ENCODE measurements at regions not wholly inside any gene's neighbourhood (a gene's known extent, or its start where the extent isn't known, plus 50 kb on each side); places are given as distances from the start of the nearest gene placed in this dataset.
A peak's percentile ranks its signal among the peaks of the same experiment; 100 is the strongest.

GRCh38 chrX:115902995-115903394, 267.5 kb upstream of the AGTR2 start:
- H2AK5ac ChIP-seq (ENCODE audit: low read depth, low read length), result no peak overlapping the region
- H3K4me1 ChIP-seq (ENCODE audit: control insufficient read depth, insufficient read depth, low read length), result no peaks in the 10 kb centered on the region
- H3K27ac ChIP-seq (ENCODE audit: insufficient read depth, low read length), result no peak overlapping the region
- POLR2A ChIA-PET (ENCODE audit: unreplicated experiment), result no interaction called here
- TF ChIP-seq CHD1 (IDR thresholded peaks at IDR 0.05; ENCODE audit: low read depth, low read length) (no peak), MXI1 (IDR thresholded peaks at IDR 0.05; ENCODE audit: borderline replicate concordance, low read depth, low read length) (no peak), BHLHE40 (IDR thresholded peaks at IDR 0.05; ENCODE audit: low read depth, low read length) (no peak), ELK1 (IDR thresholded peaks at IDR 0.05; ENCODE audit: borderline replicate concordance, low read depth, low read length) (no peak), CTCF (conservative IDR thresholded peaks at IDR 0.05; ENCODE audit: low read depth, low read length) (no peak), NFE2L2 (IDR thresholded peaks at IDR 0.05; ENCODE audit: low read depth, low read length) (no peak), SMC3 (IDR thresholded peaks at IDR 0.05; ENCODE audit: low read depth, low read length) (no peak), RCOR1 (IDR thresholded peaks at IDR 0.05; ENCODE audit: insufficient replicate concordance, low read length) (no peak), CEBPB (IDR thresholded peaks at IDR 0.05; ENCODE audit: low read depth, low read length) (no peak), RFX5 (IDR thresholded peaks at IDR 0.05; ENCODE audit: low read depth, low read length) (no peak), MAZ (IDR thresholded peaks at IDR 0.05; ENCODE audit: borderline replicate concordance, low read depth, low read length) (no peak)
- H3K4me3 ChIP-seq (ENCODE audit: insufficient read depth, low read depth, low read length), result no peak overlapping the region
- in situ Hi-C loops (cut with MboI; ENCODE audit: low sequenced_read_pairs), result no loop called here
- no peak overlapping the region for H3K9ac ChIP-seq (ENCODE audit: low read depth, low read length)
- H2BK5ac ChIP-seq (ENCODE audit: low read depth, low read length, poor library complexity, severe bottlenecking), result no peak overlapping the region
- peaks cover 21% of the 10 kb centered on the region; the same call in 1 of the 2 replicates for H3K9me3 ChIP-seq (ENCODE audit: control insufficient read depth, insufficient read depth, low read length)
- no peaks in the 10 kb centered on the region for H3K9me1 ChIP-seq (ENCODE audit: insufficient read depth, low read length)
- H2BK20ac ChIP-seq (ENCODE audit: low read depth, low read length), result no peak overlapping the region
- no peak overlapping the region for H2BK120ac ChIP-seq (ENCODE audit: low read depth, low read length)
- no peak overlapping the region for H4K5ac ChIP-seq (ENCODE audit: low read depth, low read length)
- H3K36me3 ChIP-seq (ENCODE audit: control insufficient read depth, insufficient read depth, low read length), result no peaks in the 10 kb centered on the region
- H3K27me3 ChIP-seq (ENCODE audit: control insufficient read depth, insufficient read depth, low read length), result peaks cover 25% of the 10 kb centered on the region
- intact Hi-C loops (cut with micrococcal nuclease), result no loop called here
- no CpG with 5 or more reads among the region's 7 CpGs for WGBS, 2 experiments (ENCODE audit: extremely low coverage in 2 of 2, insufficient read length in 1 of 2)
- peak overlapping the region; percentile 17 for H2AFZ ChIP-seq (replicated peaks; ENCODE audit: low read length, poor library complexity)
- H3K18ac ChIP-seq (ENCODE audit: low read depth, low read length), result no peak overlapping the region
- no peak overlapping the region for H3K56ac ChIP-seq (ENCODE audit: extremely low read depth, insufficient read depth, low read length)
- dilution Hi-C loops (cut with HindIII; ENCODE audit: low sequenced_read_pairs, unreplicated experiment), result no loop called here
- ATAC-seq (ENCODE audit: low read depth) (no peak), DNase-seq (no peak)
- no peak overlapping the region for H4K8ac ChIP-seq (ENCODE audit: low read depth in 2 of 2, low read length in 2 of 2)
- H2AK9ac ChIP-seq (replicated peaks; ENCODE audit: low read depth, low read length, poor library complexity), result no peak overlapping the region
- H3K4ac ChIP-seq (ENCODE audit: low read depth, low read length), result no peak overlapping the region
- no peaks in the 10 kb centered on the region for H3K79me1 ChIP-seq (ENCODE audit: low read depth in 1 of 2, low read length in 2 of 2)
- no peak overlapping the region for H3K4me2 ChIP-seq (ENCODE audit: low read depth, low read length)
- no peak overlapping the region for H3K23ac ChIP-seq (ENCODE audit: low read depth, low read length)
- H3K14ac ChIP-seq (replicated peaks; ENCODE audit: low read depth, low read length), result no peak overlapping the region
- CTCF ChIA-PET, result no interaction called here
- BruUV-seq (replicated peaks), result no TSS peak
- no peak overlapping the region for H2BK15ac ChIP-seq (ENCODE audit: low read depth, low read length)
- no peaks in the 10 kb centered on the region for H4K20me1 ChIP-seq (ENCODE audit: insufficient read depth, low read length)
- H4K91ac ChIP-seq (ENCODE audit: insufficient read depth, low read depth, low read length), result no peak overlapping the region
